ENCODE measurements at regions not wholly inside any gene's neighbourhood (a gene's known extent, or its start where the extent isn't known, plus 50 kb on each side); places are given as distances from the start of the nearest gene placed in this dataset.

DNA sequence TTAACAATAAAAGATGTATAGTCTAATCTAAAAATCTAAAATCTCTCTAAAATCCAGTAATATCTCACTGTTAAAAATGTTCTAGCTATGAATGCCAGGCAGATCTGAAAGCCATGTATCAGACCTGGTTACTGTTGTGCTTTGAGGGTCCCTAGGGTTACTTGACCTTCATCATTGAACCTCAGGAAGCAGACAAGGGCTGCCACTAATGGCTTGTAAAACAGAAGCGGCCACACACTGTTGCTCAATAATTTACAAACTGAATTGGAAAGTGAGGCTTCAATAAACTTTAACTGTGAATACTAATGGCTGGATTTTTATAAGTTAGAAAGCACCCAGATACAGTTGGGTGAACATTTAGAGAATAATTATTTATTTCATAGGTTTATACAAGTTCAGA lies 198.0 kb upstream of the RPS23 start:
- WGBS (ENCODE audit: extremely low coverage, insufficient coverage, insufficient read length), result no CpG with 5 or more reads among the region's 1 CpG
- Histone ChIP-seq H2AK5ac (ENCODE audit: low read length) (no peak overlapping the region), H3K27ac (ENCODE audit: low read depth, low read length) (no peak overlapping the region)

GRCh38 chr5:82473262-82473661 lies 195.1 kb upstream of the RPS23 start:
- H2AFZ ChIP-seq (ENCODE audit: insufficient read depth, low read length, poor library complexity), result no peak overlapping the region
- H3K79me2 ChIP-seq (ENCODE audit: control insufficient read depth, insufficient read depth, low read length, poor library complexity), result no peaks in the 10 kb centered on the region
- H3K9me3 ChIP-seq (ENCODE audit: insufficient read depth, low read depth, low read length), result no peaks in the 10 kb centered on the region
- no peak overlapping the region for H4K8ac ChIP-seq (ENCODE audit: low read depth, low read length)
- DNase-seq, result no peak
- no peak overlapping the region for H3K23ac ChIP-seq (ENCODE audit: low read length)
- no peak overlapping the region for H3K4me3 ChIP-seq (ENCODE audit: low read depth, low read length)
- H2BK12ac ChIP-seq (ENCODE audit: low read length), result no peak overlapping the region
- H2BK5ac ChIP-seq (ENCODE audit: low read depth, low read length, poor library complexity), result no peak overlapping the region
- no peak overlapping the region for H3K4ac ChIP-seq (ENCODE audit: low read depth, low read length)
- H4K12ac ChIP-seq (ENCODE audit: low read depth, low read length), result no peak overlapping the region
- no peak overlapping the region for H3K4me2 ChIP-seq (ENCODE audit: low read length)
- no peak overlapping the region for H2BK120ac ChIP-seq (ENCODE audit: insufficient read depth, low read length, poor library complexity)
- H3K79me1 ChIP-seq (ENCODE audit: low read length), result no peaks in the 10 kb centered on the region
- H3K18ac ChIP-seq (ENCODE audit: low read length), result no peak overlapping the region
- no peak overlapping the region for H3K9ac ChIP-seq (ENCODE audit: low read length)
- no peaks in the 10 kb centered on the region for H3K4me1 ChIP-seq (ENCODE audit: control insufficient read depth in 1 of 2, insufficient read depth in 2 of 2, low read length in 2 of 2)
- no peak overlapping the region for H4K91ac ChIP-seq (ENCODE audit: low read depth, low read length)
- no peak overlapping the region for H3K14ac ChIP-seq (ENCODE audit: low read length)
- no peaks in the 10 kb centered on the region for H3K36me3 ChIP-seq (ENCODE audit: control insufficient read depth in 1 of 2, insufficient read depth in 2 of 2, low read length in 2 of 2)
- H3K27ac ChIP-seq (ENCODE audit: low read depth, low read length), result no peak overlapping the region
- no peaks in the 10 kb centered on the region for H3K27me3 ChIP-seq (ENCODE audit: insufficient read depth, low read length)
- H2AK5ac ChIP-seq (ENCODE audit: low read length), result no peak overlapping the region

More for the DNA sequence above, 198.0 kb upstream of the RPS23 start:
- H3K36me3 ChIP-seq (ENCODE audit: control insufficient read depth in 1 of 2, insufficient read depth in 2 of 2, low read length in 2 of 2), result no peaks in the 10 kb centered on the region
- H3K9me3 ChIP-seq (ENCODE audit: insufficient read depth, low read depth, low read length), result no peaks in the 10 kb centered on the region
- H3K79me2 ChIP-seq (ENCODE audit: control insufficient read depth, insufficient read depth, low read length, poor library complexity), result no peaks in the 10 kb centered on the region
- no peak overlapping the region for H2AFZ ChIP-seq (ENCODE audit: insufficient read depth, low read length, poor library complexity)
- no peak overlapping the region for H4K8ac ChIP-seq (ENCODE audit: low read depth, low read length)
- no peaks in the 10 kb centered on the region for H3K27me3 ChIP-seq (ENCODE audit: insufficient read depth, low read length)
- H4K12ac ChIP-seq (ENCODE audit: low read depth, low read length), result no peak overlapping the region
- no peak overlapping the region for H3K4ac ChIP-seq (ENCODE audit: low read depth, low read length)
- DNase-seq, result no peak
- no peak overlapping the region for H3K4me3 ChIP-seq (ENCODE audit: low read depth, low read length)
- no peak overlapping the region for H3K14ac ChIP-seq (ENCODE audit: low read length)
- no peak overlapping the region for H2BK5ac ChIP-seq (ENCODE audit: low read depth, low read length, poor library complexity)
- no peaks in the 10 kb centered on the region for H3K79me1 ChIP-seq (ENCODE audit: low read length)
- no peak overlapping the region for H4K91ac ChIP-seq (ENCODE audit: low read depth, low read length)
- no peak overlapping the region for H3K9ac ChIP-seq (ENCODE audit: low read length)
- H2BK120ac ChIP-seq (ENCODE audit: insufficient read depth, low read length, poor library complexity), result no peak overlapping the region
- H2BK12ac ChIP-seq (ENCODE audit: low read length), result no peak overlapping the region
- H3K4me1 ChIP-seq (ENCODE audit: control insufficient read depth in 1 of 2, insufficient read depth in 2 of 2, low read length in 2 of 2), result no peaks in the 10 kb centered on the region
- no peak overlapping the region for H3K4me2 ChIP-seq (ENCODE audit: low read length)
- H3K23ac ChIP-seq (ENCODE audit: low read length), result no peak overlapping the region
- H3K18ac ChIP-seq (ENCODE audit: low read length), result no peak overlapping the region

DNA sequence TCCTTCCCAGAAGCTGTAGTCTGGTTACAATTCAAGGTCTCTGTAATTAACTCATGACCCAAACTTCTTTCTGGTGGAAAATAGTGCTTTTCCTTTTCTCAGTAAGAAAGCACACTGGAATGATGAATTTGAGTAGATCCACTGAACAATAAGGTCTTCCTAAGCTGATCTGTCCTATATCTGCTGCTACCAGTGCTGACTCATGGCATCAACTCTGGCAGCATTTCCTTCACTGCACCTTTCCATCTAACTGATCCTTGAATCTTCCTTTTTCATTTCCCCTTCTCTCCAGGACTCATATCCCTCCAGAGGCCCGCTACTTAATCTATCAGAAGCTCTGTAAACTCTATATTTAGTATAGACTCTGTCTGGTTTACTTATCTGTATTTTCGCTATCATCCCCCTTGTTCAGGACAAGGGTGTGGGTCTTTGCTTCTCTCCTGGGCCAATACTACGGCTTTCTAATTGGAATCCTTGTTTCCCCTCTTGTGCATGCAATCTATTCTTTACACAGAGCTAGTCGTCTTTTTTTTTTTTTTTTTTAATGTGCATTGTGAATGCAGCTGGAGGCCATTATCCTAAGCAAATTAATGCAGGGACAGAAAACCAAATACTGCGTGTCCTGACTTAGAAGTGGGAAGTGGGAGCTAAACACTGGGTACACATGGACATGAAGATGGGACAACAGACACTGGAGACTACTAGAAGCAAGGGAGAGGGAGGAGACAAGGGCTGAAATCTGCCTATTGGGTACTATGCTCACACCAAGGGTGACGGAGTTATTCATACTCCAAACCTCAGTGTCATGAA lies 192.2 kb upstream of the RPS23 start:
- no peak for DNase-seq

GRCh38 chr5:82466986-82467561 lies 188.9 kb upstream of the RPS23 start:
- Histone ChIP-seq H2BK5ac (ENCODE audit: low read depth, low read length, poor library complexity) (no peak overlapping the region), H3K9ac (ENCODE audit: low read length) (no peak overlapping the region), H3K27me3 (ENCODE audit: insufficient read depth, low read length) (no peaks in the 10 kb centered on the region), H2BK120ac (ENCODE audit: insufficient read depth, low read length, poor library complexity) (no peak overlapping the region), H3K4me2 (ENCODE audit: low read length) (no peak overlapping the region), H3K79me1 (ENCODE audit: low read length) (no peaks in the 10 kb centered on the region), H4K12ac (ENCODE audit: low read depth, low read length) (no peak overlapping the region), H2BK12ac (ENCODE audit: low read length) (no peak overlapping the region), H3K4me1 (ENCODE audit: control insufficient read depth in 1 of 2, insufficient read depth in 2 of 2, low read length in 2 of 2) (no peaks in the 10 kb centered on the region), H3K9me3 (ENCODE audit: insufficient read depth, low read depth, low read length) (no peaks in the 10 kb centered on the region), H2AFZ (ENCODE audit: insufficient read depth, low read length, poor library complexity) (no peak overlapping the region), H3K36me3 (ENCODE audit: control insufficient read depth in 1 of 2, insufficient read depth in 2 of 2, low read length in 2 of 2) (no peaks in the 10 kb centered on the region), H2AK5ac (ENCODE audit: low read length) (no peak overlapping the region), H3K14ac (ENCODE audit: low read length) (no peak overlapping the region), H3K23ac (ENCODE audit: low read length) (no peak overlapping the region), H4K8ac (ENCODE audit: low read depth, low read length) (no peak overlapping the region), H3K27ac (ENCODE audit: low read depth, low read length) (no peak overlapping the region), H4K91ac (ENCODE audit: low read depth, low read length) (no peak overlapping the region), H3K4ac (ENCODE audit: low read depth, low read length) (no peak overlapping the region), H3K79me2 (ENCODE audit: control insufficient read depth, insufficient read depth, low read length, poor library complexity) (no peaks in the 10 kb centered on the region), H3K18ac (ENCODE audit: low read length) (no peak overlapping the region), H3K4me3 (ENCODE audit: low read depth, low read length) (no peak overlapping the region)
- DNase-seq, result no peak
- WGBS (ENCODE audit: extremely low coverage, insufficient coverage, insufficient read length), result no CpG with 5 or more reads among the region's 6 CpGs

More for the DNA sequence above, 192.2 kb upstream of the RPS23 start:
- H2BK12ac ChIP-seq (ENCODE audit: low read length), result no peak overlapping the region
- H2BK5ac ChIP-seq (ENCODE audit: low read depth, low read length, poor library complexity), result no peak overlapping the region
- no peak overlapping the region for H2BK120ac ChIP-seq (ENCODE audit: insufficient read depth, low read length, poor library complexity)
- H4K12ac ChIP-seq (ENCODE audit: low read depth, low read length), result no peak overlapping the region
- no peaks in the 10 kb centered on the region for H3K4me1 ChIP-seq (ENCODE audit: control insufficient read depth in 1 of 2, insufficient read depth in 2 of 2, low read length in 2 of 2)
- no peaks in the 10 kb centered on the region for H3K27me3 ChIP-seq (ENCODE audit: insufficient read depth, low read length)
- no peak overlapping the region for H3K4me3 ChIP-seq (ENCODE audit: low read depth, low read length)
- H3K4me2 ChIP-seq (ENCODE audit: low read length), result no peak overlapping the region
- no peak overlapping the region for H3K23ac ChIP-seq (ENCODE audit: low read length)
- no peak overlapping the region for H3K4ac ChIP-seq (ENCODE audit: low read depth, low read length)
- H3K9me3 ChIP-seq (ENCODE audit: insufficient read depth, low read depth, low read length), result no peaks in the 10 kb centered on the region
- WGBS (ENCODE audit: extremely low coverage, insufficient coverage, insufficient read length), result no CpG with 5 or more reads among the region's 6 CpGs
- H3K27ac ChIP-seq (ENCODE audit: low read depth, low read length), result no peak overlapping the region
- no peaks in the 10 kb centered on the region for H3K36me3 ChIP-seq (ENCODE audit: control insufficient read depth in 1 of 2, insufficient read depth in 2 of 2, low read length in 2 of 2)
- H3K79me2 ChIP-seq (ENCODE audit: control insufficient read depth, insufficient read depth, low read length, poor library complexity), result no peaks in the 10 kb centered on the region
- no peak overlapping the region for H4K8ac ChIP-seq (ENCODE audit: low read depth, low read length)
- H4K91ac ChIP-seq (ENCODE audit: low read depth, low read length), result no peak overlapping the region
- no peak overlapping the region for H3K9ac ChIP-seq (ENCODE audit: low read length)
- H3K18ac ChIP-seq (ENCODE audit: low read length), result no peak overlapping the region
- no peak overlapping the region for H3K14ac ChIP-seq (ENCODE audit: low read length)
- H3K79me1 ChIP-seq (ENCODE audit: low read length), result no peaks in the 10 kb centered on the region
- no peak overlapping the region for H2AK5ac ChIP-seq (ENCODE audit: low read length)
- H2AFZ ChIP-seq (ENCODE audit: insufficient read depth, low read length, poor library complexity), result no peak overlapping the region

Measured in trophoblast cell (in vitro differentiated cells and primary cell).